RWPE2 (cell line): ENCODE measurements at regions not wholly inside any gene's neighbourhood (a gene's known extent, or its start where the extent isn't known, plus 50 kb on each side); places are given as distances from the start of the nearest gene placed in this dataset.
A peak's percentile ranks its signal among the peaks of the same experiment; 100 is the strongest.
"Not testable (repeated sequence)": the region's sequence is repeated elsewhere in the genome, so short reads cannot be mapped to it uniquely, and the experiment has no call there.

Experiments used
- ATAC-seq: fragments of 200-7000 bp; cut with Tn5 transposase; 3 replicates; pipeline ENCODE4 v1.9.1; 2021; ENCODE audit warnings: low read depth
- DNase-seq: peaks from one replicate; pipeline ENCODE4 v3.0.0-alpha.2; 2020; ENCODE audit warnings: low spot score
- H3K27ac ChIP-seq: fragments of 450-650 bp; 2 replicates; pipeline ENCODE4 v1.5.1; 2017; ENCODE audit warnings: mild to moderate bottlenecking; ENCODE audit not compliant: poor library complexity, severe bottlenecking
- H3K27me3 ChIP-seq: fragments of 250-450 bp; sonication (Bioruptor Pico); 2 replicates; pipeline ENCODE4 v1.5.1; 2021; ENCODE audit warnings: mild to moderate bottlenecking, moderate library complexity; ENCODE audit not compliant: insufficient read depth, poor library complexity, severe bottlenecking
- H3K36me3 ChIP-seq: fragments of 250-450 bp; sonication (Bioruptor Pico); 2 replicates; pipeline ENCODE4 v1.5.1; 2020; ENCODE audit warnings: low read depth, mild to moderate bottlenecking, moderate library complexity
- H3K4me1 ChIP-seq: fragments of 250-450 bp; sonication (Bioruptor Pico); 2 replicates; pipeline ENCODE4 v1.5.1; 2021; ENCODE audit warnings: mild to moderate bottlenecking, moderate library complexity; ENCODE audit not compliant: insufficient read depth, poor library complexity, severe bottlenecking
- H3K4me3 ChIP-seq: fragments of 250-450 bp; sonication (Bioruptor Pico); 2 replicates; pipeline ENCODE4 v1.5.1; 2021; ENCODE audit warnings: mild to moderate bottlenecking, moderate library complexity; ENCODE audit not compliant: severe bottlenecking
- H3K9me3 ChIP-seq: fragments of 250-450 bp; sonication (Bioruptor Pico); 2 replicates; pipeline ENCODE4 v1.5.1; 2021; ENCODE audit warnings: mild to moderate bottlenecking, moderate library complexity; ENCODE audit not compliant: severe bottlenecking
- CTCF ChIP-seq: fragments of 450-650 bp; IDR thresholded peaks from one replicate; pipeline ENCODE4 v1.5.1; 2017; ENCODE audit warnings: mild to moderate bottlenecking, moderate library complexity; ENCODE audit not compliant: poor library complexity, severe bottlenecking

GRCh38 chr4:84126061-84126787, 372.9 kb downstream of the NKX6-1 start:
- H3K36me3 ChIP-seq, result no peaks in the 10 kb centered on the region
- TF ChIP-seq CTCF, result no peak
- DNase-seq (no peak), ATAC-seq (no peak)
- peak overlapping the region; percentile 29 for H3K4me3 ChIP-seq
- H3K27ac ChIP-seq, result peak overlapping the region; percentile 7
- H3K27me3 ChIP-seq, result no peaks in the 10 kb centered on the region
- H3K9me3 ChIP-seq, result no peaks in the 10 kb centered on the region
- peaks cover 5% of the 10 kb centered on the region for H3K4me1 ChIP-seq

GRCh38 chr4:84110040-84110439, 389.1 kb downstream of the NKX6-1 start:
- Histone ChIP-seq H3K27ac (no peak overlapping the region), H3K4me3 (no peak overlapping the region), H3K27me3 (peaks cover 4% of the 10 kb centered on the region), H3K4me1 (no peaks in the 10 kb centered on the region), H3K9me3 (no peaks in the 10 kb centered on the region), H3K36me3 (no peaks in the 10 kb centered on the region)
- ATAC-seq (no peak), DNase-seq (no peak)
- TF ChIP-seq CTCF, result no peak

GRCh38 chr4:84101653-84102625, 397.2 kb downstream of the NKX6-1 start:
- not testable (repeated sequence) for H3K4me3 ChIP-seq, DNase-seq, H3K36me3 ChIP-seq, H3K9me3 ChIP-seq, ATAC-seq, H3K27ac ChIP-seq, H3K4me1 ChIP-seq, H3K27me3 ChIP-seq

- no peaks in the 10 kb centered on the region for H3K4me1 ChIP-seq
- ATAC-seq, result no peak
- TF ChIP-seq CTCF, result no peak
- no peaks in the 10 kb centered on the region for H3K9me3 ChIP-seq
- no peaks in the 10 kb centered on the region for H3K36me3 ChIP-seq
- no peak overlapping the region for H3K4me3 ChIP-seq
- no peak overlapping the region for H3K27ac ChIP-seq
- no peak for DNase-seq
- H3K27me3 ChIP-seq, result peaks cover 6% of the 10 kb centered on the region
Observed at GRCh38 chr4:84100071-84100470, 399.0 kb downstream of the NKX6-1 start.

GRCh38 chr4:84099599-84099998, 399.5 kb downstream of the NKX6-1 start:
- DNase-seq, result no peak
- H3K4me1 ChIP-seq, result no peaks in the 10 kb centered on the region
- no peak for ATAC-seq
- peaks cover 4% of the 10 kb centered on the region for H3K27me3 ChIP-seq
- TF ChIP-seq CTCF, result no peak
- H3K27ac ChIP-seq, result no peak overlapping the region
- no peaks in the 10 kb centered on the region for H3K36me3 ChIP-seq
- no peak overlapping the region for H3K4me3 ChIP-seq
- no peaks in the 10 kb centered on the region for H3K9me3 ChIP-seq
